GM21723 (cell line): ENCODE measurements at regions not wholly inside any gene's neighbourhood (a gene's known extent, or its start where the extent isn't known, plus 50 kb on each side); places are given as distances from the start of the nearest gene placed in this dataset.

Experiments used
- ATAC-seq: cut with Tn5 transposase; IDR thresholded peaks from one replicate; pipeline ENCODE4 v1.9.1; 2021; ENCODE audit warnings: mild to moderate bottlenecking, moderate library complexity; ENCODE audit not compliant: unreplicated experiment

DNA sequence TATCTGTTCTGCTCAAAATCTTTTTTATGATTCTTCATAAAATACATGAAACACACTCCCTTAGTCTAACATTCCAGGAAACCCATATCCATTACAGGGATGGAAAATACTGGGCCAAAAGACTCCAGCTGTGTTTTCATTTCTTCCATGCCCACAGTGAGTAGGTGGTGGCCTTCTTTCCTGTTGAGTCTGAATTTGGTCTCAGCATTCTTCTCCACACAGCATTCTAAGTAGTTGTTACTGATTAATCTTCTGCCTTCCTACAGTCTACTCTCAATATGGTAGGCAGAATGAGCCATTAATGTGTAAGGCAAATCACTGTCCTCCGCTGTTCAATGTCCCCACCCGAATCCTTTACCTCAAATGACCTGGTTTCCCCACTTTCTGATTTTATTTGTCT lies 370.6 kb upstream of the RPS6KA3 start:
- no peak for ATAC-seq

DNA sequence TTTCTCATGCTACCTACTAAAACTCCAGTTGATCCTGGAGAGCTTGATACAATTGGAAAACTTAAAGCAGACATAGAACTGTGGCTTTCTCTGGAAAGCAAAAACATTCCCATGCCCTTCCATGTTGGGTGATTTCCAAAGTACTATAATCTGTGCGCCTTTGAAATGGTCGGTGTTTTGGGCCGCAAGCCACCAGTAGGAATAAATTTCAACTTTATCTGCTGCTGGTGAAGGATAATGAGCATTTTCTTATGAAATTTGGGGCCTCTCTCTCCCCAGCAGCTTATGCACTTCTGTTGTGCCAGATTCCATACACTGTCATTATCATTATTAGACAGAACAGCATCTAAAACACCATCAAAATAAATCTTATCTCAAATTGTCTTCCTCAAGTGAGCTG lies 366.7 kb upstream of the RPS6KA3 start:
- no peak for ATAC-seq

DNA sequence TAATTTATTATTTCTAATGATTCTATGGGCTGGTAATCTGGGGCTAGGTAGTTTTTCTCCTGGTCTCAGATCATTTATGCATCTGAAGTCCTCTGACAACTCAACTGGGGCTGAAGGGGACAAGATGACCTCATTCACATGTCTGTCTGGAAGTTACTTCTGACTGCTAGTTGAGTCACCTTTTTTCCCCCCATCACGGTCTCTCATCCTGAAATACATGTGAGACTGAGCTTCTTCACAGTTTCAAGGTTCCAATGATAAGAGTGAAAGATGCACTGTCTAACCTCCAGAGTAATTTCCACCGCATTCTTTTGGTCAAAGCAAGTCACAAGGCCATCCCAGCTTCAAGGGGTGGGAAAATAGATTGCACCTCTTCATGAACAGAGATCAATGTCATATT lies 356.7 kb upstream of the RPS6KA3 start:
- ATAC-seq, result no peak

DNA sequence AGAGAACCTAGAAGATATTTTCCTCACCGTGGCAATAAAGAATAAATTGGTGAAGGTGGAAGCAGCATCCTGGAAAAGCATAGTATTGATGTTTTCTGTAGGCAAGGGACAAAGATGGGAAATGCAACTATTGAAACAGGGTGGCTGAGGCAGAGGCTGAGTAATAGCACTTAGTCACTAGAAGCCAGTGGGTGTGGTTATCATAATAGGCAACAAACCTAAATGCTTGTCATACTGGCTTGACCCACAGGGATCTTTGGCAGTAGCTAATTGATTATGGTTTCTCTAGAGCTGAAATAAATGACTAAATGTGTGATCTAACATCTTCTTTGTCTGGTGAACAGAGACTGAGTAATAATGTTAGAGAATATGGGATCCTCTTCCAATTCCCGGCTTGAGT lies 353.6 kb upstream of the RPS6KA3 start:
- ATAC-seq, result no peak

DNA sequence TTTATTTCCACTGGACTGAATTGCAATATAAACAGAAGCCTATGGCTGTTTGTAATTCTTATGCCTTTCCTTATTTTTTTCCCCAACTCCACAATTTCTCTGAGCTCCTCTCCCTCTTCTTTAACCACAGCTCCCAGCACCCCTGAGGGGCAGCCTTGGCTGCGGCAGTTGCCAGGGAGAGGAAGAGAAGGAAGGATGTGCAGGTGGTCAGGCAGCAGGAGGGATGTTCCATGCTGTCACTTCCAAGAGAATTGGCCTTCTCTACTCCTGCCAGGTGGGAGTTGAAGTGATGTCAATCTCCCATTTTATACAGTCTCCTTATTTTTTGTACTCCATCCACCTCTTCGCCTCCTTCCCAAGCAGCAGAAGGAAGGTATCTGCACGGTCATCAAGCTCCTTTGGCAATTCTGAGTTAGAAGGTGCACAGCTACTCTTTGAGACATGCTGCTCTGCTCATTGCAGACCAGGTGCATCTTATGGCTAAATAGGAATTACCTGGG lies 343.3 kb upstream of the RPS6KA3 start:
- ATAC-seq, result no peak

DNA sequence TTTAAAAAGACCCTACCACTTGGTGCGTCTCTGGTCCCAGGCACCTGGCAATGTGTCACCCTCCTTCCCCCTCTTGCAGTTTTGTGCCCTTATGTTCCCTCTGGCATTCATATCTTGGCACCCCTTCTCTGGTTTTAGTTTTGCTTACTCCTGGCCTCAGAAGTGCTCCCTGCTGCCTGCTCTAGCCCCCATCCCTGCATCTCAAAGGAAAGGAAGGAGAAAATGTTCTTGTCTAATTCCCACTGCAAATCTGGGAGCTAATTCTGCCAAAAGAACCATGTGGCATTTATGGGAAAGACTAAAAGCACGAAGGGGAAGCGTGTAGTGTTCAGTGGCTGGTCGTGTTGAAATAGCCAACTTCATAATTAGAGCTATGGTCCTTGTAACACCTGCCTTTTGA lies 340.1 kb upstream of the RPS6KA3 start:
- ATAC-seq, result no peak

DNA sequence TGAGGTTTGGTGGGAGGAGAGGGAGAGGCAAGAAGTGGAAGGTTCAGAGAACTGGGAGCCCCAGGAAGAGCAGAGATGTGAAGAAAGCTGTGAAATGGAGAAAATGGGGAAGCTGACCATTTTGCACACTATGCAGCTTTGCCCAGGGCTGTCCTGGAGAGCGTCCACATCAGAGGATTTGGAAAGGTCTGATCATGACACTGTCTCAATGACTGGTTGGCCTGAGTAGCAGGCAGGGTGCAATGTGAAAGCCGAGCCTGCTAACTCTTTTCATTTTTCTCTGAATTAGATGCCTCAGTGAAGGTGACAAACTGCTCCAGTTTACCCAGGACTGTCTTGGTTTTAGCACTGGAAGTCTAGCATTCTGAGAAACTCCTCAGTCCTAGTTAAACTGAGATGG lies 330.1 kb upstream of the RPS6KA3 start:
- no peak for ATAC-seq

DNA sequence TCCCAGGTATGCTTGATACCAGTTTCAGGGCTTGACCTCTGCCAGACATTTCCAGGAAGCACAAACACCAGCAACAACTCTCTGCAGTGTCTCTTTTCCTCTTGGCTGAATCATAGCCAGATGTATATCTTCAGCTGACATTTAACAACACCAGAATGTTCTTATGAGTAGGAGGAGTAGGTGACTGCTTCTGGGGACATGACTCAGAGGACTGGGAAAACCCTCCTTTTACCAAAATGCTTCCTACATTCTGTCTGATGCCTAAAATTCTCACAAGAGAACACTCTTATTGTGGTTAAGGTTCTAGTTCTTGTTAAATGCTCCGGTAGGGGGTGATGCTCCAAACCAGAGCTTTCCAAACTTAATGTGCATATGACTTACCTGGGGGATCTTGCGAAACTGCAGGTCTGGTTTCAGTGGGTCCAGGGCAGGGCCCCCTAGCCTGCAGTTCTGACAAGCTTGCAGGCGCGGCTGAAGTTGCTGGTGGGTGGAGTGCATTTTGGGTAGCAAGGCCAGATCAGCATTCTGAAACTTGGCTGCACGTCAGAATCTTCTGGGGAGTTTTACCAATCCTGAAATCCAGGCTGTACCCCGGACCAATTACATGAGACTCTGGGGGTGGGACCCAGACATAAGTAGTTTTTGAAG lies 329.3 kb upstream of the RPS6KA3 start:
- ATAC-seq, result peak; percentile 52

DNA sequence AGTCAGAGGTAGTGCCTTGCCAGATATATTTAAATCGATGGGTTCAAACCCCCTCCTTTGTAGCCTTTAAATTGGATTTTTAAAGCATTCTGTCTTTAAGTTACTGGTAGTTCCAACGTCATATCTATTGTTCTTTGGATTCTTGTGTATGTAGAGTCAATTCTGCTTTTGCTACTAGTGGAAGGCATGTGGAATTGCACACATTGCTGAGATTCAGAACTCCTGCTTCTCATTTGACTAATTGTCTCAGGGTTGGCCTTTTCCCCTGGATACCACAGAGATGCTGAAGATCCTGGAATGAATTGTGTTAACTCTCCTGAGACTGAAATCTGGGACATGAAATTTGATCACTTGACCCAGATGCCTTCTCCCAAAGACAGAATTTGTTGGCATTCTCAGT lies 328.3 kb upstream of the RPS6KA3 start:
- ATAC-seq, result no peak

DNA sequence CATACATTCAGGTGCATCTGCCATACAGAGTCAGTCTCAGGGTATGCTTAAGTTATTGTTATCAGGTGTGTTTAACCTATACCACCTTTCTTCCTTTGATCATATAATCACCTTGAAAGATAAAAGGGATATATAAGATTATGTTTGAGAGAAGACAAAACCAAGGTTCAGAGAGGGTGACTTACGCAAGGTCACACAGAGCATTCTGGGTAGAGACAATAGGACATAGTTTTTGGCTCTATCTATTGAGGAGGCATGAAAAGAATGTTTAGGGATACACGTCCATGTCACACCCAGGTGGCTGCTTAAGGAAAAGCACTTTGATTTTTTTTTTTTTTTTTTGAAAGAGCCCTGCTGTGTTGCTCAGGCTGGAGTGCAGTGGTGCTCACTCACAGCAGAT lies 327.1 kb upstream of the RPS6KA3 start:
- no peak for ATAC-seq

DNA sequence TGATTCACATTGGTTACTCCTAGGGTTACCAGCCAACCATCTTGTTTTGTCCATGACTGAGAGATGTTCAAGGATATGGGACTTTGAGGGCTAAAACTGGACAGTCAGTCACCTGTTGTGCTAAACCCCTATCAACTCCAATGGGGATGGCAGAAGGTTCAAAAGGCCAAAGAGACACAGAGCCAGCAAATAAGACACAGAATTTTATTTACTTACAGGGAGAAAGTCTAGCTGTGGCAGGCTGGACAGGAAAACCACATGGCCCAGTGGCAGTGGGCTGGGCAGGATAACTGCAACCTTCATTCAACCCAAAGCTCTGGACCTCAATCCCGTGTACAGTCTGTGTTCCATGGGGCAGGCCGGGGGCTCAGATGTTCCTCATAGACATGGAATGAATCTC lies 326.7 kb upstream of the RPS6KA3 start:
- no peak for ATAC-seq

DNA sequence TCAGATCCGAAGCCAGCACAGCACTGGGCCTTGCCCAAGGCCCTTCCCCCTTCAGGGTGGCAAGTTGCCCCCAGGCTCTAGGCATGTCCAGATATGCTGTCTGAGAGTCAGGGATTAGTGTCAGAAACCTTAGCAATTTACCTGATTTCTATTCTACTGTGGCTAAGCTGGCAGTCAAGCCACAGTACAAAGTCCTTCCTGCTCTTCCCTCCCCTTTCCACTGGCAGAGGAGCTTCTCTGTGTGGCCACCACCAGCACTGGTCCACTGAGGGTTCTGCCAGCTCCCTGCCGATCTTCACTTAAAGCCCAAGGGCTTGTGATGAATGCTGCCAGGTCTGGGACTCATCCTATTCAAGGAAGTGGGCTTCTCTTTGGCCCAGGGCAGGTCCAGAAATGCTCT lies 324.5 kb upstream of the RPS6KA3 start:
- no peak for ATAC-seq

DNA sequence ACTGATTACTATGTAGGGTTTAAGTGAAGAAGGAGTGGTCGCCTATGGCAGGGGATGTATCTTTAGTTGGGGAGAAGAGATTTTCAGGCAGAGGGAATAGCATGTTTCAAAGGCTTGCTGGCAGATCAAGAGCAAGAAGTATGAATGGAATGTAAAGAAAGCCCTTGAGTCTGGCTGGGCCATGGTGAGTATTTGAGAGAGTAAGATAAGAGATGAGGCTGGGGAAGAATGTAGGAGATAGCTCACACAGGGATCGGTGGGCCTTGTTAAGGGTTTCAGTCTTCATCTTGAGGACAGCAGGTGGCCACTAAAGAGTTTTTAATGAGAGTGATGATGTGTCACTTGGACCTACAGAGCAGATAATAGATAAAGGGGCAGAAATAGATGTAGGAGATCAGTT lies 319.1 kb upstream of the RPS6KA3 start:
- ATAC-seq, result no peak

DNA sequence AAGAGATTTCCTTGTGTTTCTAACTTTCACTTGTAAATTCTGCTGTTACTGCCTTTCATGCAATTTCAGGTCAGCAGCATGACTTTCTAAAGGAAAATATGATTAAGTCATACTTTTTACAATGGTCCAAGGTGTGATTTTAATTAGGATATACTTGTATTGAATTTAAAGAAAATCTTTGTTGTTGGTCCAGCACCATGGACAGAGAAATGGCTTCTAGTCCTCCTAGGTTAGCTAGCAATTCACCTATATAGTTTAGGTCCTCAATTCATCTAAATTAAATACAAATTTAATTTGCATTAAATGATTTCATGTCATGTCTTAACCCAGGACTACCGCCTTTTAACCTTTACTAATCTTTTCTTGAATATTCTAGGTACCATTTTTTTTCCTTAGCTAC lies 304.9 kb upstream of the RPS6KA3 start:
- ATAC-seq, result no peak

DNA sequence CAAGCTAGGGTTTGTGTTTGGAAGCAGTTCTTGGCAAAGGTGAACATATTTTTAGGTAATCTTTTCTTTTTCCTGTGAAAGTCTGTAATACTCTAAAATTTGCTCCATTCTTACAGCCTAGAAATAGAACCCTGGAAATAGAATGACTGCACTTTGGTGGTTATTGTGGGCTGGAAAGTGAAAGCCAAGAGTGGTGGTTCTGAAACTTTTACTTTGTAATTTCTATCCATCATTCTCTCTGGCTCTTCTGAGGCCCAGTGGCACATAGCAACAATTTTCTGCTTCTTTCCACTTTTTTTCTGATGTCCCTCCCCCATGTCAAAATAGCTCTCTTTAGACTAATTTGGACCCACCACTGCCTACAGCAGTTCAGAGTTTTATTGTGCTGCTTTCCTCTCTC lies 300.4 kb upstream of the RPS6KA3 start:
- no peak for ATAC-seq

DNA sequence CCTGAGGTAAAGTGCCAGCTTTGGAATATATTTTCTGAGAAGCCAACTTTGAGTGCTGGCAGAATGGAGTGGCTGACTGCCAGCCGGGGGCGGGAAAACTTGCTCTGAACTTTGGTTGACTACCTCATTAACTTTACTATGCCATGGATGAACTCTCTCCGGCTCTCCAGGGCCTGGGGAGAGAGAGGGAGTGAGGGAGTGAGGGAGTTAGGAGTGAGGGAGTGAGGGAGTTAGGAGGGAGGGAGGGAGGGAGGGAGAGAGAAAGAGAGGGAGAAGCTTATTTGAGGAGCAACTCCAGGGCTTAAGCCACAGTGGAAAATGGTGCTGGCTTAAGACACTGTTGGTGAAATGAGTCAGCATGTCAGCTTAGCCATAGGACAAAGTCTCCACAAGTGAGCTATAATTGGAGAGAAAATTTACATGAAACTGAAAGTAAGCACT lies 280.9 kb upstream of the RPS6KA3 start:
- no peak for ATAC-seq

DNA sequence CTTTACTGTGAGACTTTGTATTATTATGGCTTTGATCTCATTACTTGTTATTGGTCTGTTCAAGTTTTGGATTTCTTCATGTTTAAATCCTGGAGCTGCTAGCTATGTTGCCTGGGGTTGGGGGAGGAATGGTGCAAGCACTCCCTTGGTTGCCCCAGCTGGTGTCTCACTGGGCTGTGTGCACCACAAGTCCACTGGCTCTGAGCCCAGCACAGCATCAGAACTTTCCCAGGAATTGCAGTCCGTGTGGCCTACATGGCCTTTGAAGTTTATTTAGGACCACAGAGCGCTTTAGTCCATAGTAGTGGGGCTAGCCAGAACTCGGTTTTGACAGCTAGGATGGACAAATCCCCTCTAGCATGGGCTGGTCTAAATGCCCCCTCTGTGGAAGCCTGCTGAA lies 278.8 kb upstream of the RPS6KA3 start:
- no peak for ATAC-seq

DNA sequence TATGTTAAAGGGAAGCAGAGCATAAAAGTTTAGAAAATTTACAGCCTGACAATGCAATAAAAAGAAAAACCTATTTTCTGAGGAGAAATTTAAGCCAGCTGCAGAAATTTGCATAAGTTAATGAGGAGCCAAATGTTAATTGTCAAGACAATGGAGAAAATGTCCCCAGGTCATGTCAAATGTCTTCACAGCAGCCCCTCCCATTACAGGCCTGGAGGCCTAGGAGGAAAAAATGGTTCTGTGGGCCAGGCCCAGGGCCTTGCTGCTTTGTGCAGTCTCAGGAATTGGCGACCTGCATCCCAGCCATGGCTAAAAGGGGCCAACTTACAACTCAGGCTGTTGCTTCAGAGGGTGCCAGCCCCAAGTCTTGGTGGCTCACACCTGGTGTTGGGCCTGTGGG lies 275.4 kb upstream of the RPS6KA3 start:
- ATAC-seq, result no peak

DNA sequence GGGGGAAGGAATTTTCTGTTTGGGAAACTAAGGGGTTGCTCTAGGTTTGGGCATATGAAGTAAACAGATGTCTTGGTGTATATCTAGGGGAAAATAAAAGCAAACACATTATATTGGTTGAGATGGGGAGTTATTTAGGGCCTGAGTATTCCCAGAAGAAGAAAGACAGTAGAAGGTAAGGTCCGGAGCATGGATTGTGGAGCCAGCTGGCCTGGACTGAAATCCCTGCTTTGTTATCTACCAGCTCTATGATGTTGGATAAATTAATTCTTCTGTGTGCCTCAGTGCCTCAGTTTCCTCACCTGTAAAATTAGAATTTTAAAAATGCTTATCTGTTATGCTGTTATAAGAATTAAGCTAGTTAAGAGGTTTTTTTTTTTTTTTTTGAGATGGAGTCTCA lies 272.3 kb upstream of the RPS6KA3 start:
- ATAC-seq, result no peak

DNA sequence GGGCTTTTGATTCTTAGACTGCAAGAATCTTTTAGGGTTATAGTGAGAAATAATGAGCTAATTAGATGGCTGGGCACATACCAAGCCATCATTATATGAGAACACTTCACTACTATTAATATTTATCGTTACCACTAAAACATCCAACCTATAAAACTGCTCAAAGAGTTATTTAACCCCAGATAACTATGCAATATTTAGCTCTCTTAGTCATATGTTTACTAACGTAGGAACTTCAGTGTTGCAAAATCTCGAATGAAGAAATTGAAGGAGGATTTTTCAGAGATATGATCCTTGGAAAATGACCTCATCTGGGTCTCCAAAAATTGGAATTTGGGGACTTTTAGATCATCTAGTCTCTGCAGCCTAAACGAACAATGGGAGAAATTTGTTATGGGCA lies 265.0 kb upstream of the RPS6KA3 start:
- no peak for ATAC-seq

DNA sequence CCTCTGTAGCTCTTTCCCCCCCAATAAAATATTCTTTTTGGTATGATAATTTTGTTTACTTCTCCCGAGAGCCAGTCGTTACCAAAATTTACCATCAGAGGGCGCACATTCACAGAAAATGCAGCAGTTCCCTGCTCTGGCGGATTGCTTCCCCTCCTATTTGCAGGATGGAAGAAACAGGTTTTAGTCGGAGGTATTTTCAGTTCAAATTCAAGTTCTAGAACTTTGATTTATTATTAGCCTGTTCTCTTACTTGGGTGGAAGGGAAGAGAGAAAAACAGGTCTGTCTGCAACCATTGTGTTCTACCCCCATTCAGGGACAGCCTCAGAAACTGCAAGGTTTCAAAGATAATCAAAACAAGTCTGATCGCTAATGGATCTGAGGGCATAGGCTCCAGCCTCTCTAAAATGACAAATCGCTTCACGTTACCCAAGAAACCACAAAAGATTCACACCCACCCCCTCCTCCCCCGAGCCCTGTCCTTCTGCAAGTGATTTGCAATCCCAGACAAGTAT lies 263.8 kb upstream of the RPS6KA3 start:
- peak; percentile 57 for ATAC-seq

DNA sequence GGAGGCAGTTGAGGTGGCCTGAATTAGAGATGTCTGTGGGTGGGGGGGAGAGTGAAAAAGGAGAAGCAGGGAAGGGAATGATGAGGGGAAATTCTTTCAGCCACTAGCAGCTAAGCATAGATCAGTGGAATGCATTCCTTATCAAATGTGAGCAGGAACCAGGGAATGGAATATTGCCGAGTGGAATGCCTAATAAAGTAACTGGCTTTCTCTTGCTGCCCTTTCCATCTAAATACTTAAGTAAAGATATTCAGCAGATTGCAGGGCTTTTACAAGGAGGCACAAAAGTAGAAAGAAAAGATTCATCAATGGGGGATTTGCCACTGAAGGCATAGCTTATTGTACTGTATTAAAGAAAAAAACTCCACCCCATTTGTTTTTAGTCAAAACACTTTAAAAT lies 263.0 kb upstream of the RPS6KA3 start:
- ATAC-seq, result no peak

DNA sequence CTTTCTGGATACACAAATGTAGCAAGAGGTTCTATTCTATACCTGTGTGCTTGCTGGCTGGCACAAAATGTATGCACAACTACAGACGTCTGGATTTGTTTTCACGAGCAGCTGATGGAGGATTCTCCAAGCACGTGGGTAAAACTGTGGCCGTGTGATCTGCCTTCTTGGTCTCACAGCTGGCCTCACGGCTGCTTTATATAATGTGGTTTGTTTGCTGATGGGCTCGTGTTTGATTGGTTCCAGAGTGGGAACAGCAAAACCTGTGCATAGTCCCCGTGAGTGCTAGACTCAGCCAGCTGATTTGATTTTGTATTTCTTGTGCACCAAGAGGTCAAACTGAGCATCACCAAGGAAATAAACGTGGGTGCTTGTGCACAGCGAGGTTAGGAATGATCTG lies 262.6 kb upstream of the RPS6KA3 start:
- no peak for ATAC-seq
